Vagina (tissue), 2 donors: ENCODE measurements at regions not wholly inside any gene's neighbourhood (a gene's known extent, or its start where the extent isn't known, plus 50 kb on each side); places are given as distances from the start of the nearest gene placed in this dataset.
A peak's percentile ranks its signal among the peaks of the same experiment; 100 is the strongest.

Source experiments
- DNase-seq, 2 donors: peaks; one replicate each; pipeline ENCODE4 v3.0.0-alpha.2; 2017; ENCODE audit errors: extremely low spot score in 2 of 2
- H3K27ac ChIP-seq: fragments of 200-600 bp; sonication (generic); one replicate; pipeline ENCODE4 v1.5.1; 2019
- H3K27me3 ChIP-seq: fragments of 200-600 bp; sonication (generic); one replicate; pipeline ENCODE4 v1.5.1; 2019
- H3K36me3 ChIP-seq, 2 donors: fragments of 200-600 bp; sonication (generic); one replicate each; pipeline ENCODE4 v1.5.1; 2017 to 2019
- H3K4me1 ChIP-seq: fragments of 200-600 bp; sonication (generic); one replicate; pipeline ENCODE4 v1.5.1; 2019
- H3K4me3 ChIP-seq, 2 donors: fragments of 200-600 bp; sonication (generic); 1 replicate in 1 of 2; 2 replicates in 1 of 2; pipeline ENCODE4 v1.5.1; 2016 to 2019
- H3K9me3 ChIP-seq: fragments of 200-600 bp; sonication (generic); one replicate; pipeline ENCODE4 v1.5.1; 2019
- CTCF ChIP-seq, 3 experiments: fragments of 450-650 bp in 2 of 3; fragments of 200-600 bp in 1 of 3; sonication (generic) in 1 of 3; IDR thresholded peaks; one replicate each; pipeline ENCODE4 v1.5.1; 2017 to 2019; ENCODE audit warnings: antibody characterized with exemption in 3 of 3, mild to moderate bottlenecking in 2 of 3, moderate library complexity in 2 of 3
- POLR2A ChIP-seq, 2 donors: fragments of 450-650 bp; IDR thresholded peaks; one replicate each; pipeline ENCODE4 v1.6.1; 2017; ENCODE audit warnings: antibody characterized with exemption in 2 of 2, mild to moderate bottlenecking in 2 of 2, moderate library complexity in 2 of 2
- POLR2AphosphoS5 ChIP-seq, 2 donors: sonication (generic); formaldehyde crosslinking; IDR thresholded peaks; one replicate each; pipeline ENCODE4 v1.9.0; 2017; ENCODE audit warnings: antibody characterized with exemption in 2 of 2, mild to moderate bottlenecking in 2 of 2, low read depth in 1 of 2; ENCODE audit not compliant: insufficient read depth in 1 of 2
- intact Hi-C: fragments of 100-400 bp; cut with DNase I; formaldehyde crosslinking; loops from one replicate; pipeline ENCODE4 v1.15.1; 2023

GRCh38 chr6:11432713-11433450, 104.7 kb upstream of the TMEM170B start:
- DNase-seq, result no peak
- no peak overlapping the region for H3K4me3 ChIP-seq
- TF ChIP-seq CTCF (IDR thresholded peaks at IDR 0.05) (no peak), POLR2AphosphoS5 (IDR thresholded peaks at IDR 0.05; ENCODE audit: insufficient read depth in 1 of 2, low read depth in 1 of 2) (peak; percentile 9 to 77)
- H3K27me3 ChIP-seq, result no peaks in the 10 kb centered on the region
- intact Hi-C loops, result no loop called here
- peaks cover 62% of the 10 kb centered on the region for H3K4me1 ChIP-seq
- peak overlapping the region; percentile 66 for H3K27ac ChIP-seq
- no peaks in the 10 kb centered on the region for H3K9me3 ChIP-seq
- H3K36me3 ChIP-seq, result no peaks in the 10 kb centered on the region

DNA sequence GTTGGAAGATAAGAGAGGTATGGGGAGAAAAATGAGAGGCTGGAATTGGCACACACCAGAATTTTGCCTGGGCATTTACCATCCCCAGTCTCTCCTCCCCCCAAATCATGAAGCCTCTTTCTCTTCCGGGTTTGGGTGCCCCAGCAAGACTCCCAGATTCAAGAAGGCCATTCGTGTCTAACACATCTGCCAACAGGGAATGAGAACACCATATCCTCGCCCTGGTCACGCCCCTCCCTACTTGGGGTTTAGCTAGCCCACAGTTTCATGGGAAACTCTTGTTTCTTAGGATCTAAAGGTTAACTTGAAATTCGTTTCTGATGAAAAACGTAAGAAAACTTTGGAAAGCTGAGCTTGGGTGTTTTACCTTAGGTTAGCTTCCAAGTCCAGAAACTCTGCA, 105.5 kb upstream of the TMEM170B start:
- DNase-seq, result no peak
- H3K4me1 ChIP-seq, result peaks cover 65% of the 10 kb centered on the region
- H3K27ac ChIP-seq, result peak overlapping the region; percentile 66
- H3K9me3 ChIP-seq, result no peaks in the 10 kb centered on the region
- no peak overlapping the region for H3K4me3 ChIP-seq
- TF ChIP-seq POLR2AphosphoS5 (IDR thresholded peaks at IDR 0.05; ENCODE audit: insufficient read depth in 1 of 2, low read depth in 1 of 2) (no peak), CTCF (IDR thresholded peaks at IDR 0.05) (no peak), POLR2A (IDR thresholded peaks at IDR 0.05) (no peak)
- intact Hi-C loops, result no loop called here
- H3K27me3 ChIP-seq, result no peaks in the 10 kb centered on the region
- no peaks in the 10 kb centered on the region for H3K36me3 ChIP-seq

GRCh38 chr6:11431455-11431937, 106.1 kb upstream of the TMEM170B start:
- H3K4me3 ChIP-seq, result no peak overlapping the region

DNA sequence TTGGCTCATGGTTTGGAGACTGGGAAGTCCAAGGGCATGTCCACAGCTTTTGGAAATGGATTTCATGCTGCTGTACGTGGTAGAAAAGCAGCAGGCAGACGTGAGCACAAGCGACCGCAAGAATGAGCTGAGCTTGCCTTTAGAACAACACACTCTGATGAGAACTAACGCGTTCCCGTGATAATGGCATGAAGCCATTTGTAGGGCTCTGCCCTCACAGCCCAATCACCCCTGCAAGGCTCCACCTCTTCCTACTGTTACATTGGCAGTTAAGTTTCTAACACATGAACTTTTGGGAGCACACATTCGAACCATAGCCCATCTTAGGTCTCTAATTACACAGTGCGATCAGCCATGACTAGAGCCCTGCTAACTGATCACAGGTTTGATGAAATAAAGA, 107.5 kb upstream of the TMEM170B start:
- Histone ChIP-seq H3K9me3 (no peaks in the 10 kb centered on the region), H3K27me3 (no peaks in the 10 kb centered on the region), H3K4me1 (peaks cover 62% of the 10 kb centered on the region), H3K4me3 (no peak overlapping the region), H3K36me3 (no peaks in the 10 kb centered on the region), H3K27ac (peak overlapping the region; percentile 60)
- DNase-seq, result no peak
- intact Hi-C loops, result no loop called here
- TF ChIP-seq POLR2AphosphoS5 (IDR thresholded peaks at IDR 0.05; ENCODE audit: insufficient read depth in 1 of 2, low read depth in 1 of 2) (no peak), POLR2A (IDR thresholded peaks at IDR 0.05) (no peak), CTCF (IDR thresholded peaks at IDR 0.05) (no peak)

More at GRCh38 chr6:11431455-11431937, 106.1 kb upstream of the TMEM170B start:
- Histone ChIP-seq H3K27me3 (no peaks in the 10 kb centered on the region), H3K9me3 (no peaks in the 10 kb centered on the region), H3K27ac (peak overlapping the region; percentile 66), H3K4me1 (peaks cover 65% of the 10 kb centered on the region), H3K36me3 (no peaks in the 10 kb centered on the region)
- intact Hi-C loops, result no loop called here
- no peak for TF ChIP-seq POLR2A (IDR thresholded peaks at IDR 0.05)
- TF ChIP-seq POLR2AphosphoS5 (IDR thresholded peaks at IDR 0.05; ENCODE audit: insufficient read depth in 1 of 2, low read depth in 1 of 2), result no peak
- no peak for TF ChIP-seq CTCF (IDR thresholded peaks at IDR 0.05)
- no peak for DNase-seq

GRCh38 chr6:11429577-11429976, 108.0 kb upstream of the TMEM170B start:
- Histone ChIP-seq H3K27me3 (no peaks in the 10 kb centered on the region), H3K4me3 (no peak overlapping the region), H3K4me1 (peaks cover 57% of the 10 kb centered on the region), H3K36me3 (no peaks in the 10 kb centered on the region), H3K27ac (peak overlapping the region; percentile 60), H3K9me3 (no peaks in the 10 kb centered on the region)
- intact Hi-C loops, result no loop called here
- TF ChIP-seq POLR2AphosphoS5 (IDR thresholded peaks at IDR 0.05; ENCODE audit: insufficient read depth in 1 of 2, low read depth in 1 of 2) (no peak), CTCF (IDR thresholded peaks at IDR 0.05) (no peak), POLR2A (IDR thresholded peaks at IDR 0.05) (no peak)
- DNase-seq, result no peak
